GM21423 (cell line): ENCODE measurements at regions not wholly inside any gene's neighbourhood (a gene's known extent, or its start where the extent isn't known, plus 50 kb on each side); places are given as distances from the start of the nearest gene placed in this dataset.

Source experiments
- ATAC-seq: cut with Tn5 transposase; IDR thresholded peaks from one replicate; pipeline ENCODE4 v1.9.1; 2021; ENCODE audit warnings: mild to moderate bottlenecking, moderate library complexity; ENCODE audit not compliant: unreplicated experiment

DNA sequence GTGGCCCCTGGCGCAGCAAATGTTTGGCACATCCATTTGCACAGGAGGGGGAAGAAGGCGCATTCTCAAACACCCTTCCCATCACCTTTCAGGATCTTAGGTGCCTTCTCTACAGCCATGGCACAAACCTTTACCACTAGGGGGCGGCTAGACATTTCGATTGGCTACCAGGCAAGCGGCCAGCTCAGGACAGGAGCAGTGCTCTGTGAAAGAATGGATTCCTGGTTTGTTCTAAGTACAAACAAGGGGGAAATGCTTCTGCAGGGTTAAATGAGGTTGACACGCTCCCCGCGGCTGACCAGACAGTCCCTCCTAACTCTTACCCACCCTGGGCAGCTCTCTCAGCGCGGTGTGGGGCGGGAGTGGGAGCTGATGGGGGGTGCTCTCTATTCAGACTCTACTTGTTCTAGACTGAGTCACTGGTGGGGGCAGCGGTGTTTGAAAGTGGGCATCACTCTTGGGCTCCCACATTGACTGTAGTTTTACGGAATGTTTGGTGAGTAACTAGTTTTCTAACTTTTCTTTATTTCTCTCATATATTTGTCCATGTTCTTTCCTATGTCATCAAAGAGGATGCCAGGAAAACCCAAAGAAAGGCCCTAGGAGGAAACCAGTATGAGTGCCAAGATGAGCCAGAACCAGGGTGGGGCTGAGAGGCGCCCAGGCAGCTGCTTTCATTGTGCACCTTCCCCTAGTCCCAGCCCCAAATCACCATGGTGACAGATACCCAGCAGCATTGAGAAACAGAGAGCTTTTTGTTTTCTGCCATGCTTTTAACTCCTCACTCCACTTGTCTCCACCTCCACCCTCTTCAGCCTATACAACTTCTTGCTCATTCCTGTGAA lies 61.4 kb upstream of the GPR158 start:
- peak; percentile 89 for ATAC-seq

GRCh38 chr10:25114036-25114411 lies 60.8 kb upstream of the GPR158 start:
- no peak for ATAC-seq

DNA sequence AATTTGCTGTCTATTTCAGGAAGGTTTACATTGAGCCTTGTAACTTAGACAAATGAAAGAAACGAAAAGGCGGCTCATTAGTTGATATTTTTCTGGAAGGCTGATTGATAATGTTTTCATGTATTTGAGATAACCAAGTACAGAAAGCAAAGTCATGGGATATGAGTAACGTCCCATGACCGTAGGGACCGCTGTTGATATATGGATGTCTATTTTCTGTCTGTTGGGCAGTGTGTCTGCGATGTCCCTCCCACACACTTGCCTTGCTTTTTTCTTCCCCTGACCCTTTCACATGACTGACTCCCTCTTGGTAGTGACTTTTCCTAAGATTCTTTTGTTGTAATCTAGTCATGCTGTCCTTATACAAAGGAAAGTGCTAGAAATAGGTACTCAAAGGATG lies 57.0 kb upstream of the GPR158 start:
- no peak for ATAC-seq

- no peak for ATAC-seq
Observed at GRCh38 chr10:25120188-25120587, 54.6 kb upstream of the GPR158 start.
